ENCODE measurements at regions not wholly inside any gene's neighbourhood (a gene's known extent, or its start where the extent isn't known, plus 50 kb on each side); places are given as distances from the start of the nearest gene placed in this dataset.
"Not testable (repeated sequence)": the region's sequence is repeated elsewhere in the genome, so short reads cannot be mapped to it uniquely, and the experiment has no call there.

DNA sequence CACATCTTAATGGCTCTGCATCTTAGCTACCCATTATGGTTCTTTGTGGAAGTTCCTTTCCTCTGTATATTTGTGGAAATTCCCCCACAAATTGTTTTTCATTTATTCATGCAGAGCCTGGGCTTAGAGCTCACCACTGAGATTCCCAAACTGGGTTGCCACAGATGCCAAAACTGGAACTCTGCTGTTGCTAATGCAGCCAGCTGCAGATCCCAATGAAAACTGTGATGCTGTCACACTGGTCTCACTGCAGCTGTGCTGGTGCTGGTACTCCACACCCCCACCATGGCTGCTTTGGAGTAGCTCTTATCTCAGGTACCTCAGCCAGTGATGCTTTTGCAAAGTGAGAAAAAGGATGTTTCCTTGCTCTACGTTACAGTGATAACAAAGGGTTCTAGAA lies 87.7 kb downstream of the DCK start:
- DNase-seq: no peak

GRCh38 chr4:71093745-71094144 lies 100.3 kb downstream of the DCK start:
- DNase-seq: no peak

DNA sequence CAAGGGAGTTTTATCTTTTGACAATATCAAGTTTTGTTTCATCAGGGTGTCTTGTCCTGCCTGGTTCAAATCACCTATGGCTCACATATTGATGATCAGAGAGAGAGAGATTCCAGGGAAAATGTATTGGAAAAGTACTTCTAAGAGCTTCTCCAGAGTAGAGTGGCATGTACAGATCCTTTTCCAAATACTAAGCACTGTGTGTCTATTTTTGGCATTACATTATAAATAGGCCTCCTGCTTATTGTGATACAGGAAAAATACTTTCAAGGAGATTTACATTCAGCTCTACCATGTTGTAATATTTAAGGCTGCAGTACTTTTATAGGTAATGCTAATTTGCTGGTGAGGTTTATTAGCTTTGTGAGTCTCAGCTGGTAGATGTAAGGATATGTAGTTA lies 100.8 kb downstream of the DCK start:
- no peak for DNase-seq

DNA sequence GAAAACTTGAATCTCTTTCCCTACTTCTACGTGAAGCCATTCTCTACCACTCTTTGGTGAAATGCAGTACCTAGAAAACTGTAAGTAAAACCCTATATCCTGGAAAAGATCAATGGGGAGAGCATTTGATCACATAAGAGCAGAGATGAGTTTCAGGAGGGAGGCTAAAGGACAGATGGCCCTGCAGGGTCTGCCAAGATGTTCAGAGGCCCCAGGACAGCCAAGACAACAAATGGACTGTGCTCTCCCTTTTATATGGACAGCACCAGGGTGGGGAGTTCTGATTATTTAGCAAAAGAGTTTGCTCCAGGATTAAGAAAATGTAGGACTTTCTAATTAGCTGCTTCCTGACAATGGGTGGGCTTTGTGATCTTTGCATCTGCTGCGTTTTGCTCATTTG lies 101.7 kb downstream of the DCK start:
- no peak for DNase-seq

- no peak for DNase-seq
These were observed 102.1 kb downstream of the DCK start for GRCh38 chr4:71095545-71095944.

- DNase-seq: no peak
These were observed 114.3 kb downstream of the DCK start for GRCh38 chr4:71107726-71108125.

DNA sequence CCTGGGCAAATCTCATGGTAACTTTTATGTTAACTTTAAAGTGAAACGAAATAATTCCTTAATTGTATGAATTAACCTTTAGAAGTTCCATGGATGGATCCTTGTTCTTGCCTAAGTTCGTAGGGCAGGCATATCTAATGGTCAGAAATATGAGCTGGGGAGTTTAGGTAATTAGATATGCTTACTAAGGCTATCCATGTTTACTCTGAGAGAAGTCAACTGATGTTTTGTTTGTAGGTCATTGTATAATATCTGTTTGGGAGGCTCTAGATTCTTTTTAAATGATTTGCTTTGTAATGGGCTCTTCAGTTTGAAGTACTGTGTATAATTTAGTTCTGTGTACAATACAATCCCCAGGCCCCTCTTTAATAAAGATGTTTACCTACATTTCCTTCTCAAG lies 117.0 kb downstream of the DCK start:
- DNase-seq: no peak

DNA sequence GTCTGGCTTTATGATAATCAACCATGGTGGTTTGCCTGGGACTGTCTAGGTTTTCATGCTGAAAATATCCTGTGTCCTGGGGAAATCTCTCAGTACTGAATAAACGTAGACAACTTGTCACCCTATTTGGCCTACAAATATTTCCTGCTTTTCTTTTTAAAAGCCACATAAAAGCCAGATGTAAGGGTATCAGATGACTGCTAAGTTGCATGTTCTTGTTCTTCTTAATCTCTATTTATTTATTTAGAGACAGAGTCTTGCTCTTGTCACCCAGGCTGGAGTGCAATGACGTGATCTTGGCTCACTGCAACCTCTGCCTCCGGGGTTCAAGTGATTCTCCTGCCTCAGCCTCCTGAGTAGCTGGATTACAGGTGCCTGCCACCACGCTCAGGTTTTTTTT lies 117.7 kb downstream of the DCK start:
- DNase-seq: not testable (repeated sequence)

GRCh38 chr4:71113294-71113693 lies 119.8 kb downstream of the DCK start:
- no peak for DNase-seq

DNA sequence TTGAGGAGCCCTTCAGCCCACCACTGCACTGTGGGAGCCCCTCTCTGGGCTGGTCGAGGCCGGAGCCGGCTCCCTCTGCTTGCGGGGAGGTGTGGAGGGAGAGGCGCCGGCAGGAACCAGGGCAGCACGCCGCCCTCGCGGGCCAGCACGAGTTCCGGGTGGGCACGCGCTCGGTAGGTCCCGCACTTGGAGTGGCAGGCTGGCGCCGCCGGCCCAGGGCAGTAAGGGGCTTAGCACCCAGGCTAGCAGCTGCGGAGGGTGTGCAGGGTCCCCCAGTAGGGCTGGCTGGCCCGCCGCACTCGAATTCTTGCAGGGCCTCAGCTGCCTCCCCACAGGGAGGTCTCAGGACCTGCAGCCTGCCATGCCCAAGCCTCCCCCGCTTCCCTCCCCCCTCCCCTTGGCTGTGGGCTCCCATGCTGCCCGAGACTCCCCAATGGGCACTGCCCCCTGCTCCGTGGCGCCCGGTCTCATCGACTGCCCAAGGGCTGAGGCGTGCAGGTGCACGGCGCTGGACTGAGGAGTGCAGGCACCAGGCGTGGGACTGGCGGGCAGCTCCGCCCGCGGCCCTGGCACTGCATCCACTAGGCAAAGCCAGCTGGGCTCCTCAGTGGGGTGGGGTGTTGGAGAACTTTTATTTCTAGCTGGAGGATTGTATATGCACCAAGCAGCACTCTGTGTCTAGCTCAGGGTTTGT lies 127.5 kb downstream of the DCK start:
- no peak for DNase-seq

GRCh38 chr4:71123951-71124350 lies 130.5 kb downstream of the DCK start:
- DNase-seq: no peak

DNA sequence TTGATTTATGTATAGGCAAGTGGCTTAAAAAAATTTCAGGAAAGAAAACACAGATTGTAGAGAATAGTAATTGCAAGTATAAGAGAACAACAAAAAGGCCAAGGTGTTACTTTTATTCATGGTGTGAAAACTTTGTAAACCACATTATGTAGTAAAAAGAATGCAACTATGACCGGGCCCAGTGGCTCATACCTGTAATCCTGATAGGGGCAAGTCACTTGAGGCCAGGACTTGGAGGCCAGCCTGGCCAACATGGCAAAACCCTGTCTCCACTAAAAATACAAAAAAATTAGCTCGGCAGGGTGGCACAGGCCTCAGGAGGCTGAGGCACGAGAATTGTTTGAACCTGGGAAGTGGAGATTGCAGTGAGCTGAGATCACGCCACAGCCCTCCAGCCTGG lies 131.7 kb downstream of the DCK start:
- DNase-seq: no peak

- no peak for DNase-seq
These were observed 133.3 kb downstream of the DCK start for GRCh38 chr4:71126719-71127118.

DNA sequence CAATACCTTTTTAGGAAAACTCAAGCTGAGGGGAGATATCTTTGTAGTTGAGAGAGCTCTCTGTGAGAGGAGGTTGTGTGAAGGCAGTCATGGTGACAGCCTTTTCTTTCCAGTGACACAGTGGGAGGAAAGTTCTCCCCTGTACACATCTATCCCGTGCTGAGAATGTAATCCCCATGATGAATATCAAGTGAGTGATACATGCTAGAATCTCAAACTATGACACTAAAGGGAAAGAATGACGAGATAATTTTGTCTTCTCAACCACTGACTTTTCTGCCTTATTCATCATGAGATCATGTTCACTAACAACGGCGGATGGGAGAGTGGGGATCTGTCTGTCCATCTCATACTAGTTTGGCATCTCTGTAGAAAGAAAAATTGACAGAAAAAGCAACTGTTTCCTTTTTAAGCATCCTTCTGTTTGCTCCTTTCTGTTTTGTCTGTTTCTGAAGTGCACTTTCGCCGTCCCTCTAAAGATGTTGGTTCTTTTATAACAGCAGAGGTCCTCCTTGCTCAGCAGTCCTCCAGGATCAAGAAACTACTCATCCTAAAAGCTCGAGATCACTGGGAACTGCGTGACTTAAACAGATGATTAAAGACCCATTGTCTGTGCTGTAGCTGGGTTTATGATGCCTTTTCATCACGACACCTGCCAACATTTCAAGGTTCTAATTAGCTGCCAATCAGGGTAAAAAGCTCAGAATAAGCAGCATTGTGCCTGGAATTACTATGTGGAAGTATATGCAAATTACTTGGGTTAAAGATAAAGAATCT lies 137.6 kb downstream of the DCK start:
- DNase-seq: no peak

DNA sequence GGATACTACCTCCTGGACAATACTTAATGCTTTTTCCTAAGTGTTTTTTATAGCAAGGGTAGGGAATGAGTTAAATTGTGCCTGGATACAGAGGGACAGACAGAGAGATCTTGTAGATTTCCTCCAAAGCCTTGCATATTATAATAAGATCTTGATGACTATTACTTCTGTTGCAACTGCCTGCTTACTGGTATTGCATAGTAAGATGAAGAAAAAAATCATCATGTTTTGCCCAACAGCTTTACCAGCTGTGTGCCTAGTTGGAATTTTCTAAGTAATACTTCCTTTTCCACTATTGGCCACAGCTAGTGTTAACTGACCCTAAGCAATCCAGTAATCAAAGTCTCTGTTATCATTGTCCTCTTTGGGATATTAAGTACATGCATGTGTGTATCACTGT lies 139.0 kb downstream of the DCK start:
- DNase-seq: no peak

- DNase-seq: no peak
These were observed 140.0 kb downstream of the DCK start for GRCh38 chr4:71133491-71133890.

- no peak for DNase-seq
These were observed 142.6 kb downstream of the DCK start for GRCh38 chr4:71136071-71136470.

DNA sequence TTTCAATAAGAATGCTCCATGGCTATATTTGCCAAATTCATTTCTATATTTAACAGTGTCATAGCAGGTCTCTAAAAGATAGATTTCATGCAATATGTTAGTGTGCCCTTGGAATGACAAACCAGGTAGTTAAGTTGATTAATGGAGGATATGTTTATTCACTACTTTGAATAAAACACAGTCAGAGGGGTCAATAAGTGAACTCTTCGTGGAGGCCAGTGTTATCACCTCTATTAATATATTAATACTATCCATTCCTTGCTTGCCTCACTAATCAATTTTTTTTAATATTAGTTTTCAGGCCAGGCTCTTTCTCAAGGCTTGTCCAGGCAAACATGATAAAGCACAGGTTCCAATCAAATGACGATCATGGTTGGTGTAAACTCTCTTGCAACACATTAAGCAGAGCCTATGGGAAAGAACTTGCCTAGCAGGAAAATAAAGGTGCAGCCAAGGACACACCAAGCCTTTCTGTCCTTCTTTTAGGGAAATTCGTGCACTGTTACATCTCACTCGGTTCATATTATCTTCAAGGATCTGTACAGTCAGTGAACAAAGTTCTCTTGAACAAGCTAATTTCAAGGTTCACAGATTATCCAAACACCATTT lies 144.7 kb downstream of the DCK start:
- DNase-seq: no peak

DNA sequence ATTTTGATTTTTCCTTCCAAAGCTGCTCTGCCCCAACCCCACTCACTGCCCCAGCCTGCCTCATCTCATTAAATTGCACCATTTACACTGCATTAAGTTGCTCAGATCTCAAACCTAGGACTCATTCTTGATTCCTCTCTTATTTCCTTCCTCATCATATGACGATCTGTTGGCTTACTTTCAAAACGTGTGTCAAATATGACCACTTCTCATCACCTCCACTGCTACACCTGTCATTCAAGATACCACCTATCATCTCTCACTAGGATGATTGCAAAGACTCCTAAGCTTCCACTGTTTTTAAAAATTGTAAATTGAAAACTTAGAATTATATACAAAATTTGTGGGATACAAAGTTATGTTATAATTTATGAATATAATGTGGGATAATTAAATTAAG lies 147.1 kb downstream of the DCK start:
- no peak for DNase-seq

- DNase-seq: no peak
These were observed 147.7 kb downstream of the DCK start for GRCh38 chr4:71141125-71141524.

DNA sequence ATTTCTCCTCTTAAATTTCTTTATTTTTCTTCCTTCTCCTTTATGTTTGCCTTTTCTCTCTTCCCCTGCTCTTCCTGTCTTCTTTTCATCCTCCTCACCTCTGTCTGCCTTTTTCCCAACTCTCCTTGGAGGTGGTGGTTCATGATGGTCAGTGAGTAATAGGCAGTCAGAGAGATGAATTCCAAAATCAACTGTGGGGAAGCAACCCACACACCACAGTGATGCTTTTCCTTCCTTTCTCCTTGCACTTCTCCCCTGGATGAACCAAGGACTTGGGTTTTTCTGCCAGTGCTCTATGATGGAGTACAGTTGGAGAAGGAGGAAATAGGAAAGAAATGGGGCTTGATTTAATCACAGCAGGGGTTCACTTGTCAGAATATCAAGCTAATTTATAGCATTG lies 153.8 kb downstream of the DCK start:
- no peak for DNase-seq

DNA sequence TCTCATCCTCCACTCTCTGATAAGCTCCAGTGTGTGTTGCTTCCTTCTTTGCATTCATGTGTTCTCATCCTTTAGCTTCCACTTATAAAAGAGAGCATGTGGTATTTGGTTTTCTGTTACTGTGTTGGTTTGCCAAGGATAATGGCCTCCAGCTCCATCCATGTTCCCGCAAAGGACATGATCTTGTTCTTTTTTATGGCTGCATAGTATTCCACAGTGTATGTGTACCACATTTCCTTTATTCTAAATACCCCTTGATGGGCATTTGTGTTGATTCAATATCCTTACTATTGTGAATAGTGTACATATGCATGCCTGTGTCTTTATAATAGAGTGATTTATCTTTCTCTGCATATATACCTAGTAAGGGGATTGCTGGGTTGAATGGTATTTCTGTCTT lies 155.1 kb downstream of the DCK start:
- no peak for DNase-seq

- DNase-seq: no peak
These were observed 157.6 kb downstream of the DCK start for GRCh38 chr4:71151054-71151453.

GRCh38 chr4:71156616-71157015 lies 163.2 kb downstream of the DCK start:
- no peak for DNase-seq

Measured in hindlimb muscle (tissue), 1 donor.